ENCODE measurements at regions not wholly inside any gene's neighbourhood (a gene's known extent, or its start where the extent isn't known, plus 50 kb on each side); places are given as distances from the start of the nearest gene placed in this dataset.

DNA sequence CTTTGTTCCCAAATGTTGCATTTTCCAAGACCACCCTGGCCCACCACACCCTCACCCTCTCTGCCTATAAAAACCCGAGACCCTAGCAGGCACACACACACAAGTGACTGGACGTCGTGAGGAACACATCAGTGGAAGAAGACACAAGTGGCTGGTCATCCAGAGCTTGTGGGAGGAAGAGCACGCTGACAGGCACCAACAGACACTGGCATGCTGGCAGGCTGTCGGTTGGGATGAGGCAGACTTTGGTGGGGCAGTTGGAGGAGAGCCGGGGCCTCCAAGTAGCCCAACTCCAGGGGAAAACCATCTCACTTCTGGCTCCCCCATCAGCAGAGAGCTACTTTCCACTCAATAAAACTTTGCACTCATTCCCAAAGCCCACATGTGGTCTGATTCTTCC lies 225.5 kb upstream of the ZEB2 start:
- TF ChIP-seq, protein P1, sequence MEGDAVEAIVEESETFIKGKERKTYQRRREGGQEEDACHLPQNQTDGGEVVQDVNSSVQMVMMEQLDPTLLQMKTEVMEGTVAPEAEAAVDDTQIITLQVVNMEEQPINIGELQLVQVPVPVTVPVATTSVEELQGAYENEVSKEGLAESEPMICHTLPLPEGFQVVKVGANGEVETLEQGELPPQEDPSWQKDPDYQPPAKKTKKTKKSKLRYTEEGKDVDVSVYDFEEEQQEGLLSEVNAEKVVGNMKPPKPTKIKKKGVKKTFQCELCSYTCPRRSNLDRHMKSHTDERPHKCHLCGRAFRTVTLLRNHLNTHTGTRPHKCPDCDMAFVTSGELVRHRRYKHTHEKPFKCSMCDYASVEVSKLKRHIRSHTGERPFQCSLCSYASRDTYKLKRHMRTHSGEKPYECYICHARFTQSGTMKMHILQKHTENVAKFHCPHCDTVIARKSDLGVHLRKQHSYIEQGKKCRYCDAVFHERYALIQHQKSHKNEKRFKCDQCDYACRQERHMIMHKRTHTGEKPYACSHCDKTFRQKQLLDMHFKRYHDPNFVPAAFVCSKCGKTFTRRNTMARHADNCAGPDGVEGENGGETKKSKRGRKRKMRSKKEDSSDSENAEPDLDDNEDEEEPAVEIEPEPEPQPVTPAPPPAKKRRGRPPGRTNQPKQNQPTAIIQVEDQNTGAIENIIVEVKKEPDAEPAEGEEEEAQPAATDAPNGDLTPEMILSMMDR (conservative IDR thresholded peaks at IDR 0.05): no peak
- no peak for TF ChIP-seq EZH2 (IDR thresholded peaks at IDR 0.05; ENCODE audit: low read depth)
